Breast epithelium (tissue), 3 donors: ENCODE measurements at regions not wholly inside any gene's neighbourhood (a gene's known extent, or its start where the extent isn't known, plus 50 kb on each side); places are given as distances from the start of the nearest gene placed in this dataset.

Experiments
- POLR2A ChIP-seq: fragments of 450-650 bp; IDR thresholded peaks from one replicate; pipeline ENCODE4 v1.6.1; 2016; ENCODE audit warnings: antibody characterized with exemption, mild to moderate bottlenecking, moderate library complexity
- POLR2AphosphoS5 ChIP-seq, 3 donors: sonication (generic); formaldehyde crosslinking; IDR thresholded peaks; one replicate each; pipeline ENCODE4 v1.6.1; 2017; ENCODE audit warnings: antibody characterized with exemption in 3 of 3
- TF ChIP-seq, protein P1 (sequence below), 3 donors: fragments of 450-650 bp; IDR thresholded peaks; one replicate each; pipeline ENCODE4 v1.5.1; 2016 to 2017; ENCODE audit warnings: antibody characterized with exemption in 3 of 3, mild to moderate bottlenecking in 3 of 3, moderate library complexity in 3 of 3

DNA sequence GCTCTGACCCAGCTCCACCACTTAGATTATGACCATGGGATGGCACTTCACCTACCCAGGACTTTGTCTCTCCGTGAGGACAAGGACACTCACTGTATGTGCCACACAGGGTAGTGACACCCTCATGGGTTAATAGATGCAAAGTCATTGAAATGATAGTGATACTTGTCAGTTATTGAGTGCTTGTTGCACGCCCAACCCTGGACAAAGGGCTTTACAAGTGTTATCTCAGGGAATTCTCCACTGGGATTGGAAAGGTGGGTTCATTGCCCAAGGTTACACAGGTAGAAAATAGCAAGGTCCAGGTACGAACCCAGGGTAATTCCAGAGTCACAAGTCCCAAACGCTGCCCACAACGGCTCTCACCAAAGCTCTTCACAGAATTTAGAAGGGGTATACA, 158.2 kb downstream of the TRIM29 start:
- no peak for TF ChIP-seq POLR2A
- TF ChIP-seq, protein P1, sequence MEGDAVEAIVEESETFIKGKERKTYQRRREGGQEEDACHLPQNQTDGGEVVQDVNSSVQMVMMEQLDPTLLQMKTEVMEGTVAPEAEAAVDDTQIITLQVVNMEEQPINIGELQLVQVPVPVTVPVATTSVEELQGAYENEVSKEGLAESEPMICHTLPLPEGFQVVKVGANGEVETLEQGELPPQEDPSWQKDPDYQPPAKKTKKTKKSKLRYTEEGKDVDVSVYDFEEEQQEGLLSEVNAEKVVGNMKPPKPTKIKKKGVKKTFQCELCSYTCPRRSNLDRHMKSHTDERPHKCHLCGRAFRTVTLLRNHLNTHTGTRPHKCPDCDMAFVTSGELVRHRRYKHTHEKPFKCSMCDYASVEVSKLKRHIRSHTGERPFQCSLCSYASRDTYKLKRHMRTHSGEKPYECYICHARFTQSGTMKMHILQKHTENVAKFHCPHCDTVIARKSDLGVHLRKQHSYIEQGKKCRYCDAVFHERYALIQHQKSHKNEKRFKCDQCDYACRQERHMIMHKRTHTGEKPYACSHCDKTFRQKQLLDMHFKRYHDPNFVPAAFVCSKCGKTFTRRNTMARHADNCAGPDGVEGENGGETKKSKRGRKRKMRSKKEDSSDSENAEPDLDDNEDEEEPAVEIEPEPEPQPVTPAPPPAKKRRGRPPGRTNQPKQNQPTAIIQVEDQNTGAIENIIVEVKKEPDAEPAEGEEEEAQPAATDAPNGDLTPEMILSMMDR (IDR thresholded peaks at IDR 0.05) = no peak
- no peak for TF ChIP-seq POLR2AphosphoS5 (IDR thresholded peaks at IDR 0.05)
